ENCODE measurements at regions not wholly inside any gene's neighbourhood (a gene's known extent, or its start where the extent isn't known, plus 50 kb on each side); places are given as distances from the start of the nearest gene placed in this dataset.

DNA sequence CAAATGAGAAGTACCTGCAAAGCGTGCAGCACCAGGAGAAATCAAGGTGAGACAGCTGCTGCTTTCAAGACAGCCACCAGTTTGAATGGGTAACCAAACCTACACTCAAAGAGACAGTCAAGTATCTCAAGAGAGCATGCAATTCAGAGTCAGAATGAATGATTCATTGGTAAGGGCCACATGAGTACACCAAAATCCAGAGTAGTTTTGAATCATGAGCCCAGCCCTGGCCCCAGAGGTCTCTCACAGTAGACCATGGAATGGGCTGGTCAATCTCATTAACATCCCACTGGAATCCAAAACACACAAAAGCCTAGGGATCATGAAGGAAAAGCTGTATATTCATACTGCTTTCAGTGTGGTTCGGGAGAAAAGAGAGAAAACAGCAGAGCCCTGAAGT, 242.8 kb downstream of the TBL1XR1 start:
- TF ChIP-seq SUZ12 (IDR thresholded peaks at IDR 0.05; ENCODE audit: extremely low read depth, insufficient read depth, insufficient read length) (no peak), YY1 (IDR thresholded peaks at IDR 0.05; ENCODE audit: insufficient read depth, insufficient read length) (no peak), ZNF274 (IDR thresholded peaks at IDR 0.05; ENCODE audit: low read depth, low read length) (no peak)
- no peaks in the 10 kb centered on the region for H3K27me3 ChIP-seq (ENCODE audit: insufficient read depth, insufficient read length)
- no peak overlapping the region for H3K4me3 ChIP-seq (ENCODE audit: insufficient read length, low read depth)
- DNase-seq (ENCODE audit: low read depth, low spot score), result no peak
- H3K4me1 ChIP-seq (ENCODE audit: insufficient read depth, insufficient read length), result no peaks in the 10 kb centered on the region
- H3K9ac ChIP-seq (ENCODE audit: insufficient read length, low read depth), result no peak overlapping the region
- H3K9me3 ChIP-seq (ENCODE audit: insufficient read depth, low read length), result no peaks in the 10 kb centered on the region
- no peaks in the 10 kb centered on the region for H3K36me3 ChIP-seq (ENCODE audit: insufficient read depth, insufficient read length, low read length)

- Histone ChIP-seq H3K4me1 (ENCODE audit: insufficient read depth, insufficient read length) (no peaks in the 10 kb centered on the region), H3K4me3 (ENCODE audit: insufficient read length, low read depth) (no peak overlapping the region), H3K9me3 (ENCODE audit: insufficient read depth, low read length) (no peaks in the 10 kb centered on the region), H3K9ac (ENCODE audit: insufficient read length, low read depth) (no peak overlapping the region), H3K36me3 (ENCODE audit: insufficient read depth, insufficient read length, low read length) (no peaks in the 10 kb centered on the region), H3K27me3 (ENCODE audit: insufficient read depth, insufficient read length) (no peaks in the 10 kb centered on the region)
- DNase-seq (ENCODE audit: low read depth, low spot score), result no peak
- TF ChIP-seq YY1 (IDR thresholded peaks at IDR 0.05; ENCODE audit: insufficient read depth, insufficient read length) (no peak), SUZ12 (IDR thresholded peaks at IDR 0.05; ENCODE audit: extremely low read depth, insufficient read depth, insufficient read length) (no peak), ZNF274 (IDR thresholded peaks at IDR 0.05; ENCODE audit: low read depth, low read length) (no peak)
Measured at GRCh38 chr3:176953106-176954060, 243.9 kb downstream of the TBL1XR1 start.

DNA sequence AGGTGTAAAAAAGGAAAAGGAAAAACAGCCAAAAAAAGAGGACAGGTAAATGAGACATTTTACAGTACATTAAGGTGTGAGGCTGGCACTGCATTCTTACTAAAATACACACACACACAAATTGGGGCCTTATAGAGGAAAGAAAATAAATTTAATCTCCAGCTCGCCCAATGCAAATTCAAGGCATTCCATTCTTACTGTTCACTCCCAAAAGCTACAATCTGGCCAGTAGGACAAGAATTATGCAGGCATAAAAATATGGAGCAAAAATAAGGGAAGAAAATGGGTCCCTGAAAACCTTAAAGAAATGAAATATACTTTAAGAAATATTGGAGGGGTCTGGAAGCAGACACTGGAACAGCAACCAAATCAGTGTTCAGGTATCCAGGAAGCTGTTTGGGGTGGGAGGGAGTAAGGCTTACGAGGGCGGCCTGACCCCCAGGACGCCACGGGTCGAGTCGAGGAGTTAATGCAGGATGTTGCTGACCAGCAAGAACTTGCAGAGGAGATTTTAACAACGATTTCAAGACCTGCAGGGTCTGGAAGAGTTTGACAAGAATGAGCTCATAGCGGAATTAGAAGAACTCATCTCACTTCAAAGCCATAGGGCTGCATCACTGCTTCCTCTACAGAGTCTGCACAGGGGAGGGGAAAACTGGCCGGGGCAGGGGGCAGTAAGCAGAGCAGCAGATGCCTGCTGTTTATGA, 245.5 kb downstream of the TBL1XR1 start:
- no peaks in the 10 kb centered on the region for H3K9me3 ChIP-seq (ENCODE audit: insufficient read depth, low read length)
- no peaks in the 10 kb centered on the region for H3K4me1 ChIP-seq (ENCODE audit: insufficient read depth, insufficient read length)
- no peak for DNase-seq (ENCODE audit: low read depth, low spot score)
- TF ChIP-seq SUZ12 (IDR thresholded peaks at IDR 0.05; ENCODE audit: extremely low read depth, insufficient read depth, insufficient read length) (no peak), YY1 (IDR thresholded peaks at IDR 0.05; ENCODE audit: insufficient read depth, insufficient read length) (no peak), ZNF274 (IDR thresholded peaks at IDR 0.05; ENCODE audit: low read depth, low read length) (no peak)
- no peak overlapping the region for H3K9ac ChIP-seq (ENCODE audit: insufficient read length, low read depth)
- no peaks in the 10 kb centered on the region for H3K27me3 ChIP-seq (ENCODE audit: insufficient read depth, insufficient read length)
- no peak overlapping the region for H3K4me3 ChIP-seq (ENCODE audit: insufficient read length, low read depth)
- no peaks in the 10 kb centered on the region for H3K36me3 ChIP-seq (ENCODE audit: insufficient read depth, insufficient read length, low read length)

DNA sequence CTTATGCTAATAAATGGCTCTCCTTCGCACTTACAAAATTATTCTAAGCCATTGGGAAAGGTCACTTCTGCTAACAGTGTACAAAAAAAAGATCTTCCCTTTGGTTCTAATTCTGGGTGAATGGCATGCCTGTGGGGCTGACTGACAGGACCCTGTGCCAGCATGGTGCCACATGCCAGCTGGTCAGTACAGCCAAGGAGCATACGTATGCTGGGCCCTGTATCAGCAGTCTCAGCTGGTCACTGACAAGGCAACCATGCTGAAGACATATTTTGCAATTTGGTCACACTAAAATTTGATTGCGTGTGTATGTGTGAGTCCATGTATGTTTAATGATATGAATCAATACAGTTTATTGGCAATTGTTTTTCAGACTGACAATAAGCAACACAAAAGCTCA, 246.1 kb downstream of the TBL1XR1 start:
- H3K4me3 ChIP-seq (ENCODE audit: insufficient read length, low read depth), result no peak overlapping the region
- no peak for TF ChIP-seq ZNF274 (IDR thresholded peaks at IDR 0.05; ENCODE audit: low read depth, low read length)
- no peak for TF ChIP-seq SUZ12 (IDR thresholded peaks at IDR 0.05; ENCODE audit: extremely low read depth, insufficient read depth, insufficient read length)
- TF ChIP-seq YY1 (IDR thresholded peaks at IDR 0.05; ENCODE audit: insufficient read depth, insufficient read length), result no peak
- no peak for DNase-seq (ENCODE audit: low read depth, low spot score)

GRCh38 chr3:176950743-176951142, 246.5 kb downstream of the TBL1XR1 start:
- Histone ChIP-seq H3K9ac (ENCODE audit: insufficient read length, low read depth) (no peak overlapping the region), H3K9me3 (ENCODE audit: insufficient read depth, low read length) (no peaks in the 10 kb centered on the region), H3K4me3 (ENCODE audit: insufficient read length, low read depth) (no peak overlapping the region), H3K27me3 (ENCODE audit: insufficient read depth, insufficient read length) (no peaks in the 10 kb centered on the region), H3K4me1 (ENCODE audit: insufficient read depth, insufficient read length) (no peaks in the 10 kb centered on the region), H3K36me3 (ENCODE audit: insufficient read depth, insufficient read length, low read length) (no peaks in the 10 kb centered on the region)
- TF ChIP-seq ZNF274 (IDR thresholded peaks at IDR 0.05; ENCODE audit: low read depth, low read length), result no peak
- no peak for TF ChIP-seq SUZ12 (IDR thresholded peaks at IDR 0.05; ENCODE audit: extremely low read depth, insufficient read depth, insufficient read length)
- no peak for TF ChIP-seq YY1 (IDR thresholded peaks at IDR 0.05; ENCODE audit: insufficient read depth, insufficient read length)
- DNase-seq (ENCODE audit: low read depth, low spot score), result no peak

More for the DNA sequence above, 246.1 kb downstream of the TBL1XR1 start:
- H3K36me3 ChIP-seq (ENCODE audit: insufficient read depth, insufficient read length, low read length), result no peaks in the 10 kb centered on the region
- no peaks in the 10 kb centered on the region for H3K27me3 ChIP-seq (ENCODE audit: insufficient read depth, insufficient read length)
- no peak overlapping the region for H3K9ac ChIP-seq (ENCODE audit: insufficient read length, low read depth)
- no peaks in the 10 kb centered on the region for H3K9me3 ChIP-seq (ENCODE audit: insufficient read depth, low read length)
- no peaks in the 10 kb centered on the region for H3K4me1 ChIP-seq (ENCODE audit: insufficient read depth, insufficient read length)

DNA sequence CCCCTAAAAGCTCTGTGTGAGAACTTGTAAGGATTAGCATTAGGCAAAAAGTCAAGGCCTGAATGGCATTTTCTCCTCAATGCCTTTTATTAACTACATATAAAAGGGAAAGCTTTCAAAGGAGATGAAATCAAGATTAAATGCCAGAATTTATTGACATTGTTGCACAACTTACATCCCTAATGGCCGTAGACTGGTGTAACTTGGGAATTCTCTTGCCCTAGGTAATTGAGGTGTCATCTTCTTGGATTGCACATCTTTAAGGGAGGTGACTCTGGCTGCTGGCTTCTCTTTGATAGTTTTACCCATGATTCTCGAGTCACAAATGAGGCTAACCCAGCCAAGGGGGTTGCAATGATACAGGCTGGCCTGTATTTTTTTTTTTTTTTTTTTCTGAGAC, 249.1 kb downstream of the TBL1XR1 start:
- no peaks in the 10 kb centered on the region for H3K27me3 ChIP-seq (ENCODE audit: insufficient read depth, insufficient read length)
- no peaks in the 10 kb centered on the region for H3K4me1 ChIP-seq (ENCODE audit: insufficient read depth, insufficient read length)
- H3K9ac ChIP-seq (ENCODE audit: insufficient read length, low read depth), result no peak overlapping the region
- no peak for DNase-seq (ENCODE audit: low read depth, low spot score)
- no peak overlapping the region for H3K4me3 ChIP-seq (ENCODE audit: insufficient read length, low read depth)
- TF ChIP-seq ZNF274 (IDR thresholded peaks at IDR 0.05; ENCODE audit: low read depth, low read length) (no peak), SUZ12 (IDR thresholded peaks at IDR 0.05; ENCODE audit: extremely low read depth, insufficient read depth, insufficient read length) (no peak), YY1 (IDR thresholded peaks at IDR 0.05; ENCODE audit: insufficient read depth, insufficient read length) (no peak)
- H3K36me3 ChIP-seq (ENCODE audit: insufficient read depth, insufficient read length, low read length), result no peaks in the 10 kb centered on the region
- H3K9me3 ChIP-seq (ENCODE audit: insufficient read depth, low read length), result no peaks in the 10 kb centered on the region

DNA sequence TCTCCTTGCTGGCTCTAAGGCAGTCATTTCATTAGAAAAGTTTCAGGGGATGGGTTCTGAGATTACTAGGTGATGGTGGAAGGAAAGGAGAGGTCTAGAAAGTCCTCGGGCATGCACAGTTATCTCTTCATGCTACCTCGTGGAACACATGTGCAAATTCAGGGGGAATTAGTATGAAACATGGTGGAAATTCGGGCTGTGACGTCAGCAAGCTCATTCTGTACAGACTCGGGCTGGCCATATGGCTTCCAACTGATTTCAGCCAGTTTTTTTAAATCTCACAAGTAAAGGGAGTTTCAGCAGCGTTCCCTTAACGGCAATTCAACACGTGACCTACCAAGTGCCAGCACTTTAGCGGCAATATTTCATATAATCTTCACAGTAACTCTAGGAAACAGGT, 251.1 kb downstream of the TBL1XR1 start:
- no peak for TF ChIP-seq ZNF274 (IDR thresholded peaks at IDR 0.05; ENCODE audit: low read depth, low read length)
- Histone ChIP-seq H3K4me1 (ENCODE audit: insufficient read depth, insufficient read length) (no peaks in the 10 kb centered on the region), H3K9me3 (ENCODE audit: insufficient read depth, low read length) (no peaks in the 10 kb centered on the region), H3K4me3 (ENCODE audit: insufficient read length, low read depth) (no peak overlapping the region), H3K36me3 (ENCODE audit: insufficient read depth, insufficient read length, low read length) (no peaks in the 10 kb centered on the region), H3K9ac (ENCODE audit: insufficient read length, low read depth) (no peak overlapping the region), H3K27me3 (ENCODE audit: insufficient read depth, insufficient read length) (no peaks in the 10 kb centered on the region)
- DNase-seq (ENCODE audit: low read depth, low spot score), result no peak
